GM18502 (cell line): ENCODE measurements at regions not wholly inside any gene's neighbourhood (a gene's known extent, or its start where the extent isn't known, plus 50 kb on each side); places are given as distances from the start of the nearest gene placed in this dataset.

ENCODE experiments used
- ATAC-seq: cut with Tn5 transposase; IDR thresholded peaks from one replicate; pipeline ENCODE4 v1.9.1; 2021; ENCODE audit warnings: mild to moderate bottlenecking; ENCODE audit not compliant: unreplicated experiment, poor library complexity

DNA sequence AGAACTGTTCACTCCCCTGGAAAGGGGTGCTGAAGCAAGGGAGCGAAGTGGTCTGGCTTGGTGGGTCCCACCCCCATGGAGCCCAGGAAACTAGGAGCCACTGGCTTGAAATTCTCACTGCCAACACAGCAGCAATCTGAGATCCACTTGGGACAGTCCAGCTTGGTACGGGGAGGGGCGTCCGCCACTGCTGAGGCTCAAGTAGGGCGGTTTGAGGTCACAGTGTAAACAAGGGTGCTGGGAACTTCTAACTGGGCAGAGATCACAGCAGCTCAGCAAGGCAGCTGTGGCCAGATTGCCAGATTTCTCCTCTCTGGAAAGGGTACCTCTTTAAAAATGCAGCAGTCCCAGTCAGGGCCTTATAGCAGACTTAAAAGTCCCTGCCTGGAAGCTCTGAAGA lies 53.9 kb upstream of the GALNTL6 start:
- no peak for ATAC-seq

DNA sequence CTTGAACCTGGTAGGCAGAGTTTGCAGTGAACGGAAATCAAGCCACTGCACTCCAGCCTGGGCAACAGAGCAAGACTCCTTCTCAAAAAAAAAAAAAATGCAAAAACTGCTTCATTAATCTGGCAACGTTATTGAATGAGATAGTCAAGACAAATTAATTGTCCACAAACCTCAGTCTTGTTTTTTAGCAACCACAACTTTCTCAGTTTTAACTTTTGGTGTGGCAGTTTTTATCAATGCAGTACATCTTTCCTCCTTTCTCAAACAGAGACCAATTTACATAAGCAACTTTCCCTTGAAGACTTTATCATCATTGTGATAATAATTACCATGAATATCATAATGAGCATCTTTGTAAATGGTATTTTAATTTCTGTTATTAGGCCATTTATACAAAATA lies 61.7 kb upstream of the GALNTL6 start:
- ATAC-seq = no peak

DNA sequence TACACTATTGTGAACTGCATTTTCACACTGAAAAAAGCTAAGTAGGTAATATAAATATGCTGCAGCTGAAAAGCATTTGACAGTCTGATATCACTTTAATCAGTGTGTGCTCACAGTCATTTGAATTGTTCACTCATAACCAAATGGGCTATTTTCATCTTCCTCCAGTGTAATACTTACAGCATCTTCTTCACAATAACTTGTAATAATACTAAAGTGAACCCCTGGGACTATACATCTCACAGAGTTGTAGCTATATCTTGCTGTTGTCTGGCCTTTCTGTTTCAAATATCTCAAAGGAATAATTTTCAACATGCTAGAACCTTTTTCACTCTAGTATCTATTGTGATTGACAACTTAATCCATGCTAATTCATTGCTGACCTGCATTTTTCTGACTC lies 66.8 kb upstream of the GALNTL6 start:
- ATAC-seq = no peak

DNA sequence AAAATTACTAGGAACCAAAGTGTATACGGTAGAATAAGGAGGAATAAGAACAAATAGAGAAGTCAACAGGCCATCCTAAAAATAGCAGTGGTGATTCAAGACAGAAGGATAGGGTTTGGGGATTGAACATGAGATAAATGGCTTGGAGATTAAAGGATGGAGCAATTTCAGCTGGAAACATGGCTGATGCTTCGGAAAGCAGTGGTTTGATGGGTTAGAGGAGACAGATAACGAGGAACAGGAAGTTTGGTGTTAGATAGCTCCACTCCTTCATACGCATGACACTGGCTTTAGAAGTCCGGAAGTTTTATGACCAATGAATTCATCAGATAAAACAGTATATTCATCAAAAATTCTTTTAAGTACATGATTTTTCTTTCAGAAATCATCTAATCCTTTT lies 70.8 kb upstream of the GALNTL6 start:
- ATAC-seq = no peak

DNA sequence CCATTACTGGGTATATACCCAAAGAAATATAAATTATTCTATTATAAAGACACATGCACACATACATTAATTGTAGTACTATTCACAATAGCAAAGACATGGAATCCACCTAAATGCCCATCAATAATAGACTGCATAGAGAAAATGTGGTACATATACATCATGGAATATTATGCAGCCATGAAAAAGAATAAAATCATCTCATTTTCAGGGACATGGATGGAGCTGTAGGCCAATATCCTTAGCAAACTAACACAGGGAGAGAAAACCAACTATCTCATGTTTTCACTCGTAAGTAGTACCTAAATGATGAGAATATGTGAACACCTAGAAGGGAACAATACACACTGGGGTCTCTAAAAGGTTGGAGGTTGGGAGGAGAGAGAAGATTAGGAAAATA lies 86.0 kb upstream of the GALNTL6 start:
- ATAC-seq = no peak

DNA sequence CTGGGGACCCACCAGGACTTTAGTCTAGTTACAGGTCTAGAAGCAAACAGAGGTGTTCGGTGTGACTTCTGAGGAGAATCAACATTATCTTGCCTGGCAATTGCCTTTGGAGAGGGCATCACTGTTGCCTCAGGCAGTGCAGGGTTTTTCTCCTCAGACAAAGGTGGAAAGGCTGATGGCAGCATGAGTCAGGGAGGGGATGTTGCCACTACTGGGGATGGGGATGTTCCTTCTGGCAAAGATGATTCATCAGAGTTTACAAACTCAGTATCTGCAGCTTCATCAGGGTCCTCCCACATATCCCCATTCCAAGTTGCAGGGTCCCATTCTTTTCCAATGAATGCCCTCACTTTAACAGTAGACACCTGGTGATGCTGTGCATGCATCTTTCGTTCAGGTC lies 91.3 kb upstream of the GALNTL6 start:
- no peak for ATAC-seq

DNA sequence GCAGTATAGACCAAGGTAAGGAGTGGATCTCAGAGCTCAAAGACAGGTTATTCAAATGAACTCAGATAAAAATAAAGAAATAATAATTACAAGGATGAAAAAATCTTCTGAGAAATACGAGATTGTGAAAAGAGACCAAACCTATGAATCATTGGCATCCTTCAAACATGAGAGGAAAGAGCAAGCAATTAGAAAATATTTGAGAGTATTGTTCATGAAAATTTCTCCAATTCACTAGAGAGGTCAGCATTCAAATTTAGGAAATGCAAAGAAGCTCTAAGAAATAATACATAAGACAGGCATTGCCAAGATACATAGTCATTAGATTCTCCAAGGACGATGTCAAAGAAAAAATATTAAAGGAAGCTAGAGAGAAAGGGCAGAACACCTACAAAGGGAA lies 93.5 kb upstream of the GALNTL6 start:
- ATAC-seq = no peak

DNA sequence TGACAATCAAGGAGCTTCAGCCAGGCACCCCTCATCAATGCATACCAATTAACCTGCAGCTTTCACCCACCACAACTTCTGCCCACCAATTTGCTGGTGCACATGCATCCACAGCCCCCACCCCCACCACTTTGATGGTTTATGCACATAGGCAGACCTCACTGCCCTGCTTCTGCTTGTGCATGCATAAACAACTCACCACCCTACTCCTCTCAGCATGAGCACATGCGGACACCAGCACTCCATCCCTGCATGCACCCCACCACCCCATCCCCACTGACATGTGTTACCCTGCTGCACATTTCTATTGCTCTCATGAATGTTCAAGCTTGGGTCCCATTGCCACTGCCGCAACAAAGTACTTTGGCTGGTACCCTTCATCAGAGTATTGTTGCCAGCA lies 94.5 kb upstream of the GALNTL6 start:
- no peak for ATAC-seq

DNA sequence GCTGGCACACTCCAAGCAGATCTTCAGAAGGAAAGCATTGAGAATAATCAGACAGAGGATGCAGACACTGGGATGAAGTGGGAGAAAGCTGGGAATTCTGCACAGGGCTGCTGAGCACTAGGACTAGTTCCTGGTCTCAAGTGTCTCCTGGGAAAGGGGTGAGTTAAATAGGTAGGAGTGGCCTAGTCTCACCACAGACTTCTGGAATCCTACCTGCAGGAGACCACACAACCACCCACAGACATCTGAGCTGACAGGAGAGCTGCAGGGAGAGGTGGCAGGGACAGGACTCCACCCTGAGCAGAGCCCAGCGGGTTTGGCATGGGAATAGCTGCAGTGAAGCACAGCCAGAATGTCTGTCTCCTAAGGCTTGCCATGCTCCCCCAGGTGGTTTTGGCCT lies 95.1 kb upstream of the GALNTL6 start:
- no peak for ATAC-seq

DNA sequence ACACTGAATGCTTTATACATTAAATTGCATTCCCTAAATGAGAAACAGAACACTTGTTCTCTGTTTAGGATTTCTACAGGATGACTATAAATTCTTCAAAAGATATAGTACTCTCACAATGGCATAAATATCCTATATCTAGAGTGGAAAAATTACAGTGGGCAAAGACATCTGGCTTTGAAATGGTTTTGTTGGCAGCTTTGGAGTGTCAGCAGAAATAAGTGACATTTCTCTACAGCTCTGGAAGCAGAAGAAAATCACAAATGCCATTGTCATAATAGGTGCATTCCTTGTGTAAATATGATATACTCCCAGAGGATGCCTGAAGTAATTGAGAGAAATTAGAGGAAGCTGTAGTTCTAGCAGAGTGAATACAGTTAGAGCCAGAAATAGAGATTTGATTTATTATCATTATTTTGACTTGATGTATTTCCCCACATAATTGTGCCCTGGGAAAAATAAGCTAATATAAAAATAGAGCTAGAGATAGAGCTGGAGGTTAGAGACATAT lies 95.9 kb upstream of the GALNTL6 start:
- no peak for ATAC-seq

DNA sequence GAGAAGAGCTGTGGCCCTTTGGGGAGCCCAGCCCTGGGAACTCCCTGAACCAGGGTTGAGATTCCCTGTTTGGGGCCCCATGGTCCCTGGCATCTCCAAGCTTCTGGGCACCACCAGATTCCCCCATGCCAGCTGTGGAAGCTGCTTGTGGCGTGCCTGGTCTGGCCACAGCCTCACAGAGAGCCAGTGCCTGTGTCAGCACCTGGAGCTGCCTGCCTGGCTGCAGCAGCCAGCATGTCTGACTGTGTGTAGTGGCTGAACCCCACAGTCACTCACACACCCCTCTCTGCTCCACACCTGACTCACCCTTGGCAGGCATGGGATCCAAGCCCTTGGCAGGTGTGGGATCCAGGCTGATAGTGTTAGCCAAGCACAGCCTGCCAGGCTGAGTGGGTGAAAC lies 97.2 kb upstream of the GALNTL6 start:
- no peak for ATAC-seq

DNA sequence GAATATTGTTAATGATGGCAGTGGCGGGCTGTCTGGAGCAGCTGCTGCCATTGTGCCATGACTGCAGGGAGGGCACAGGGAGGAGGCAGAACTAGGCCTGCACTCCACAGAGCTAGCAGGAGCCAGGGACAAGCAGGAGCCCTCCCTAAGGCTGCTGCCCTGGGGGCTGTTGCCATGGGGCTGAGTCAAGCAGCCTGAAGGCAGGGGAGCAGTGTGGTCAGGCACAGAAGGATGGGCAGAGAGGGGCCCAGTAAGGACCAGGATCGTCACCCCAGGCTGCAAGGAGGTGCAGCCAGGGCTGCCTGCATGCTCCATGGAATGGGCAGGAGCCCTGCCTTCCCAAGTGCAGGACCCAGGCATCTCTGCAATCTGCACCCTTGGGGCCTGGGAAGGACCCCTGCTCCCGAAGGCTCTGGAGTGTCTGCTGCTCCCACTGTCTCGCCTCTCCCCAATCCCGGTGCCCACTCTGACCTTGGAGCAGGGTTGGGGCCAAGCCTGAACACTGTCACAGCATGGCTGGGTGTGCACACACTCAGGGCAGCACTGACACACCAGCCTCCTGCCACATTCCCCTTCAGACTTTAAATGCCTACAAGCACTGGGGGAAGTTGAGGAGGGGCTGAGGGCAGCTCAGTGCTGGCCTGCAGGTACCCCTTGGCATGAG lies 98.3 kb upstream of the GALNTL6 start:
- no peak for ATAC-seq

DNA sequence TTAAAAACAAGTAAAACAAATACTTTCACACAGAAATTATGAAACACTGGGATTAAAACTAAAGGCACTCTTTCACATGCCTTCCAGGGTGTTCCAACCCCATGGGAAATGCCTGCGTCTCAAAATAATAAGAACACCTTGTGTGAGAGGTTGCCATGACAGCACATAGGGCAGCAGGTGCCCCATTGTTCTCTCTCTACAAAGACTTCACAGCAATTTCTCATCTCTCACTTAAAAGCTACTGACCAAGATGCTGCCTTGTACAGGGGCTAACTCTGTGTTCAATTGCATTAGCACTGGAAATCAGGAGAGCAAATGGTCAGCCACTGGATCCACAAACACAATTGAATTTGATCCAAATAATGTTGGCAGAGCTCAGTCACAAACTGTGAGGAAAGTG lies 102.5 kb upstream of the GALNTL6 start:
- ATAC-seq = no peak

DNA sequence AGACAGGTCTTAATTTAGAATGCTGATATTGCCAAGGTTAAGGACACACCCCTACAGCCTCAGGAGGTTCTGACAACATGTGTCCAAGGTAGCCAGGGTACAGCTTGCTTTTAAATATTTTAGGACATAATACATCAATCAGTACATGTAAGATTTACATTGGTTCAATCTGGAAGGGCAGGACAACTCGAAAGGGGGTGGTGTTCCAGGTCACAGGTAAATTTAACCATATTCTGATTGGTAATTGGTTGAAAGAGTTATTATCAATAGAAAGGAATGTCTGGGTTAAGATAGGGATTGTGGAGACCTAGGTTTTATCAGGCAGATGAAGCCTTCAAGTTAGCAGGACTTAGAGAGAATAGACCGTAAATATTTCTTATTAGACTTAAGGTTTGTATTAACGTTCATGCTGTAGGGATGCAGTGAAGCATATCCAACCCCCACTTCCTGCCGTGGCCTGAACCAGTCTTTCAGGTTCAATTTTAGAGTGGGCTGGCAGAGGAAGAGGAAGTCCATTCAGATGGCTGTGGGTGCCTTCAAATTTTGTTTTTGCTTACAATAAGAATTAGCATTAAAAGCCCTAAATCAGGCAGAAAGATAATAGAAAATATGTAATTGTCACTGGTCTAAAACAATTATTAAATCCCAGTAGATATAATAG lies 136.5 kb upstream of the GALNTL6 start:
- peak; percentile 99 for ATAC-seq

DNA sequence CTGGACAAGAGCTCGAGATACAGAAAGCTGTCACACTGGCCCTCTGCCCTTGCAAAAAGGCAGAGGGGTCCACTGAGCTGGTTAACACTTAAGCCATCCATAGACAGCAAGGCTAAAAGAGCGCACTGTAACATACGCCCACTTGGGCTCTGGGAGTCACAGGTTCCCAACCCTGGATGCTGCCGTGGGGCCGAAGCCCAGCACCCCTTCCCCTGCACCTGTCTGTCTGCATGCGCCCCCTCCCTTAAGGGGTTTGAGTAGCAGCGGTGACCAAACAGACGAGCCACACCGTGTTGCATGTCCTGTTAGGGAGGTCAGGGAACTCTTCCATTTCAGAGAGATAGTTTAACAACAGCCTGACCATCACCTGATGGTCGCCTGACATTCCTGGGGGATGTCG lies 138.4 kb upstream of the GALNTL6 start:
- ATAC-seq = no peak

DNA sequence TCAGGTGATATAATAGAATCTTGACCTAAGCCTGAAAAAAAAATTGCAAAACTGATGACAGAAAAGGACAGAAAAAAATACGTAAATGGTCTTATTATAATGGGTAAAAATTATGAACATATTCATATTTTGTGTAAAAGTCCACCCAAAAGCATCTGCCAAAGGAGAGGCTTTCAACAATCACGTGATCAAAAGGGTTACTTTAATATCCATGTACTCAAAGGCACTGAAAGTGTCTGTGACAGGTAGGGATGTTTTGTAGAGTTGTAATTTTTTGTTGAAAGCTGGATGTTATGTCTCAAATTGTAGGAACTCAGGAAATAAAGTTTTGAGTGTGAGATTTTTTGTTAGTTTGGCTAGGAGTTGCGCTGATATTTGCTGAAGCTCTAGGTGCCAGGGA lies 144.8 kb upstream of the GALNTL6 start:
- ATAC-seq = no peak

DNA sequence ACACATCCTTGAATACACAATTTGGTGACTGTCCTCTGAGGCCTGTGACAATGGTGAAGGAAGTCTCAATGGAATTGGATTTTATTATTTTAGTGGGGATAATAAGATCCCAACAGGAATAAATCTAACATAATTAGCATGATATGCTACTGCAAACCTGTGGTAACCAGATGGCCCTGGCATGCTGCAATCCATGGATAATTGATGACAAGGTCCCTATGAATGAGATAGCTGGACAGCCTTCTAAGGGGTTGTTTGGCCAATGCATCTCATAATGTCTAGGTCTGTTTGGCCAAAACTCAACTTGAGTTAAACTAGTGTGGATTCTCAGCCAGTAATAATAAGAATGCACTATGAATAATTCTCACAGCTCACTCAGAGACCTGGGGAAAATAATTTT lies 145.3 kb upstream of the GALNTL6 start:
- ATAC-seq = no peak

DNA sequence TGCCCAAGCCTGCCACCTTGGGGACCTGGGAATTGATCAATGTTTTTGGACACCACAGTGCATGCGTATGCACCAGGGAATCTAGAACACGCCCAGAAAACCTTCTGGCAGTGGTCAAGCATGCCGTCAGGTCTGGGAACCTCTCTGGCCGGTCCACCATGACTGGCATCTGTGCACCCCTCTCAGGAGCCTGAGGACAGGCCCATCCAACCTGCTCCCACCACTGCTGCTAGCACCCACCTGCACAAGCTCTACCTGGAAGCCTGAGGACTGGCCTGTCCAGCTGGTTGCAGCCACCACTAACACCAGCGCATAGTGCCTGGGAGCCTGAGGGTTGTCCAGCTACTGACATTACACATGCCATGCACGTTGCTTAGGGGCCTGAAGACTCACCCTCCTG lies 162.1 kb upstream of the GALNTL6 start:
- ATAC-seq = no peak

DNA sequence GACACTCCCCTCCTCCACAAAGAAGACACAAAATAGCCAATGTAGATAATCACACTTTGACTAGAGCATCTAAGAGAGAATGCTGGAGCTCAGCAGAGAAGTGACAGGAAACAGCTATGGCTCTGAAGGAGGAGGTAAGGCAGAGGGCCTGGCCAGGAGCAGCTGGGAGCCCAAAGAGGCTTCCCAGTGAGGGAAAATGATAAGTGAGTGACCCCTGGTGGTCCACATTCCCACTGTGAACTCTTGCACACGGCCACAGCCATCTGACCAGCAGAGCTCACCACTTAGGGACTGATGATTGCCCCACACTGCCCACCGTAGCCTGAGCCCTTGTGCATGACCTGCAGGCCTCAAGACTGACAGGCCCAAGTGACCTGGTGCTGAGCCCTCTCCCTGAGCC lies 162.7 kb upstream of the GALNTL6 start:
- ATAC-seq = peak; percentile 75

DNA sequence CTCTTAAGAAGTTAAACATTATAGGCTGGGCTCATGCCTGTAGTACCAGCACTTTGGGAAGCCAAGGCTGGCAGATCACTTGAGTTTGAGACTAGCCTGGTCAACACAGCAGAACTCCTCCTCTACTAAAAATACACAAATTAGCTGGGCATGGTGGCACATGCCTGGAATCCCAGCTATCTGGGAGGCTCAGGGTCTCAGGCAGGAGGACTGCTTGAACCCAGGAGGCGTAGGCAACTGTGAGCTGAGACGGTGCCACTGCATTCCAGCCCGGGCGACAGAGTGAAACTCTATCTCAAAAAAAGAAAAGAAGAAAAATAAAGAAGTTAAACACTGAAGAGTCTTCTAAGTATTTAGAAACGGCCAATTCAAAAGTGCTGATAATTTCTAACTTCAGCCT lies 164.3 kb upstream of the GALNTL6 start:
- ATAC-seq = no peak

DNA sequence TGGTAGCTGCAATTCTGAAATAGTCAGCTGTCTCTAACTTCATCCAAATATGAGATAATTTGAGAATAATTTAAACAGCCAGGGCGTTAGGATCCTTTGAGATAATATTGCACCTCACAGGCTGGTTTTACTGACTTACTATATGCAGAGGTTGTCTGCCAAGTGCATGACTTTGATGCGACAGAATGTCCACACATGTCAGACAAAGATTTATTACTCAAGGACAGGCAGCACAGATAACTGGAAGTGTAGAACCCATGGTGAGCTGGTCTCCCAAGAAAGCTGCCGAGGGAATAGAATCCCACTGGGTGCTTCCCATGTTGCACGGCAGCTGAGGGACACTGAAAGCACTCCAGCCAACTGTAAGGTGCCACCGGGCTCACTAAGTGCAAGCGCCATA lies 166.2 kb upstream of the GALNTL6 start:
- ATAC-seq = no peak

DNA sequence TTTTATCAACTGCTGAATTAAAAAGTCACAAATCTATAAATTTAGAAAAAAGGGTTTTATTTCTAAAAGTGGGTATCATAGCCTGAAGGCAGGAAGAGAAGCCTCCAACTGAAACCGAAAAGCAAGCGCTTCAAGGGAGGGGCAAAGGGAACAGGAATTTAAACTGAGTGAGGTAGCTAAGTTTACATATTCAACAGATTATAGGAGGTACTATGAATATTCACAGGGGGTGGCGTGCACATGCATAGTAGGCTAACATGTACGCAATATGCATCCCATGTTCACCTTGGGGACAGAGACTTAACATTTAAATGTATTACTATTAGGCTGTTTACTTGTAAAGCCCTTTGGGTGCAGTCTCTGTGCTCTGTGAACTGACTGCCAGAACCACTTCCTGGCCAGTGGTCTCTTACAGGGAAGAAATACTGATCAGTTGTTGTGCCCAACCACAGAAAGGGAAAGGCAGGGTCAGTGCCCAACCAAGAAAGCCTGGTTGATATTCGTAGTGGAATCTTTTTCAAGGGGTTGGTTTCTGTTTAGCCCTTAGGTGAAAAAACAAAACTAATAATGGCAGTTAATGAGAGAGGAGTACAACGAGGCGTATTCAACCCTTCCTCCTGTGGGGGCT lies 168.7 kb upstream of the GALNTL6 start:
- ATAC-seq = peak; percentile 83
